Adrenal gland (tissue), 5 donors: ENCODE measurements at regions not wholly inside any gene's neighbourhood (a gene's known extent, or its start where the extent isn't known, plus 50 kb on each side); places are given as distances from the start of the nearest gene placed in this dataset.

Experiments used
- CTCF ChIP-seq, 6 experiments: fragments of 450-650 bp in 4 of 6; fragments of 200-600 bp in 2 of 6; sonication (generic) in 1 of 6; IDR thresholded peaks; 1 replicate in 5 of 6; 2 replicates in 1 of 6; pipeline versions ENCODE4 v1.5.1 to v1.8.0; 2016 to 2021; ENCODE audit warnings: antibody characterized with exemption in 6 of 6, mild to moderate bottlenecking in 2 of 6, moderate library complexity in 1 of 6
- POLR2A ChIP-seq, 2 donors: fragments of 450-650 bp; IDR thresholded peaks; one replicate each; pipeline ENCODE4 v1.6.1; 2017; ENCODE audit warnings: antibody characterized with exemption in 2 of 2, mild to moderate bottlenecking in 2 of 2, moderate library complexity in 1 of 2
- donor health status: DM: no; HTN: no; CAD: no.

- TF ChIP-seq CTCF (IDR thresholded peaks at IDR 0.05) (no peak), POLR2A (IDR thresholded peaks at IDR 0.05) (no peak)
These were observed 76.1 kb downstream of the LRRC30 start for GRCh38 chr18:7307030-7307429.
